ENCODE measurements at regions not wholly inside any gene's neighbourhood (a gene's known extent, or its start where the extent isn't known, plus 50 kb on each side); places are given as distances from the start of the nearest gene placed in this dataset.

- TF ChIP-seq CTCF (IDR thresholded peaks at IDR 0.05) (no peak), POLR2A (IDR thresholded peaks at IDR 0.05) (no peak)
These were observed 439.1 kb upstream of the KIF2A start for GRCh38 chr5:61866930-61867329.

Measured in testis (tissue), 2 donors.